ENCODE measurements at regions not wholly inside any gene's neighbourhood (a gene's known extent, or its start where the extent isn't known, plus 50 kb on each side); places are given as distances from the start of the nearest gene placed in this dataset.

DNA sequence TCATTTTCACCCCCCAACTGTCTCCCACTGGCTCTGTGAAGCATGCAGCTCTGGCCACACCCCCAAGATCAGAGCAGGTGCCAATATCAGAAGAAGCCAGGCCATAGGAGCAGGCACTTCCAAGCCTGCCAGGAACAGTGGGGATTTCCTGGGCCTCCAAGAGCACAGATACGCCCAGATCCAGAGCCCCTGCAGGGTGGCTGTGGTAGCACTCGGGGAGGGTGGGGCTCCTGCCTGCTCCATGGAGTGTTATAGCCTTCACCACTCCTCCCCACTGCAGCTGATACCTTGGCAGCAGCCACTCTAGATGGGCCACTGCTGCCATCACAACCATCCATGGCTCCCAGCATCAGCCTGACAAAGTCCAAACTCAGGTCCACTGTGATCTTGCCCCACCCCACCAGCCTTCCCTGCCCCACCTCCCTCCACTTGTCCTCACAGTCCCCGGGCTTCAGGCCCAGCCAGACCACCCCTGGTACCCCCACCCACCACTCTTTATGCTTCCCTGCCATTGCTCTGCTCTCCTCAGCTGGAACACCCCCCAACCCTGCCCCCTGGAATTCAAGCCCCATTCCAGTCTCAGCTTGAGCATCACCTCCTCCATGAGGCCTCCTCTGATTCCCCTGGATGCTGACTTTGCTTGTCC is 448.3 kb downstream of the MATN1 start:
- intact Hi-C loops (cut with micrococcal nuclease; ENCODE audit: unreplicated experiment) (no loop called here), in situ Hi-C loops (cut with MboI) (no loop called here)
- no peak for DNase-seq (ENCODE audit: low read depth, low spot score)
- H3K79me2 ChIP-seq (ENCODE audit: control insufficient read depth, insufficient read depth, low read length): no peaks in the 10 kb centered on the region
- ChIA-PET SMC1A (ENCODE audit: uncharacterized antibody, unreplicated experiment) (no interaction called here), CTCF (no interaction called here), POLR2A (no interaction called here), RAD21 (ENCODE audit: unreplicated experiment) (no interaction called here)
- no peak overlapping the region for H2AFZ ChIP-seq (ENCODE audit: control insufficient read depth, low read depth, low read length)
- no TSS peak for BruUV-seq (replicated peaks)
- no peak overlapping the region for H3K27ac ChIP-seq (ENCODE audit: control insufficient read depth, insufficient read depth)
- TF ChIP-seq CBX3 (IDR thresholded peaks at IDR 0.05; ENCODE audit: borderline replicate concordance, low read depth): no peak
- no peaks in the 10 kb centered on the region; a peak in 1 of 4 replicates for H3K27me3 ChIP-seq (replicated peaks in 1 of 2; ENCODE audit: control insufficient read depth in 2 of 2, insufficient read depth in 2 of 2, low read length in 1 of 2)
- H3K9me3 ChIP-seq (replicated peaks; ENCODE audit: control insufficient read depth, insufficient read depth, low read length): no peaks in the 10 kb centered on the region; the same call in 2 of the 3 replicates
- no peak for FAIRE-seq
- no peaks in the 10 kb centered on the region for H4K20me1 ChIP-seq (ENCODE audit: control insufficient read depth, insufficient read depth)
- H3K4me3 ChIP-seq: no peak overlapping the region
- no peaks in the 10 kb centered on the region for H3K4me1 ChIP-seq (ENCODE audit: control insufficient read depth, insufficient read depth, low read length)
- no peak for ATAC-seq
- H3K9ac ChIP-seq (ENCODE audit: control insufficient read depth, insufficient read depth, low read length): no peak overlapping the region
- no peak overlapping the region for H3K4me2 ChIP-seq (ENCODE audit: control insufficient read depth, insufficient read depth)
- 0% methylated on average over 3 of the region's 3 CpGs for WGBS (ENCODE audit: insufficient coverage, insufficient replicate concordance, low lambda C conversion rate, missing lambda C conversion rate)
- no peaks in the 10 kb centered on the region; a peak in 1 of 4 replicates for H3K36me3 ChIP-seq (ENCODE audit: control insufficient read depth in 2 of 2, insufficient read depth in 2 of 2, low read length in 1 of 2)

DNA sequence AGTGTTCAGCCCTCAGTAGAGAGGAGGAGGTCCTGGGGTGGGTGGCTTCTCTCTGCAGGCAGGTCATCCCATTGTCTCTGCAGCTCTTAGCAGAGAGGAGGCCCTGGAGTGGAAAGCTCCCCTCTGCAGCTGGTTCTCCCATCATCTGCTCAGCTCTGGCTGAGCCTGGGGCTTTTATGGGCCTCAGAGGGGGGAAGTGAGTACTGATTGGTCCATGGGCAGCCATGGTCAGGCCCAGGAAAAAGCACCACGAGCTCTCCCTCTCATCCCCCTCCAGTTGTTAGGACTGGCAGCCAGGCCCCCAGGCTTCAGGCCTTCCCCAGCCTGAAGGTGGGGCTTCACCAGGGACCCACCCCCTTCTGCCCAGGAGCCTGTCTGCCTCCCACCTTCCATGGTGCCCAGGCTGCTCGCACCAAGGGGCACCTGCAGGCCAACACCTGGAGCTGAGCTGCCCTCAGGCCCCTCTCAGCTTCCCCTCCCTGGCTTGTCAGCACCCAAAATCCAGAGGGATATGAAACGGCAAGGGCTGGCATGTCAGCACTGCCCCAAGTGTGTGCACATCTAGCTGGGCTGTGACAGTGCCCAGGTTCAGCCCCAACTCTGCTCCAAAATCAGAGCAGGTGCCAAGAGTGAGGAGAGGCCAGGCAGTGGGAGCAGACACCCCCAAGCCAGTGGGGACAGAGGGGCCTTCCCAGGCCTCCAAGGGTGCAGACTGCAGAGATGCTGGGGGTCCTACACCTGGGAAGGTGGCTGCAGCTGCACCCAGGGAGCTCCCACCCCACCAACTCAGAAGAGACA is 449.0 kb downstream of the MATN1 start:
- no peaks in the 10 kb centered on the region for H3K4me1 ChIP-seq (ENCODE audit: control insufficient read depth, insufficient read depth, low read length)
- in situ Hi-C loops (cut with MboI): no loop called here
- DNase-seq (ENCODE audit: low read depth, low spot score): no peak
- POLR2A ChIA-PET: no interaction called here
- no peak overlapping the region for H3K4me3 ChIP-seq
- H3K27me3 ChIP-seq (replicated peaks in 1 of 2; ENCODE audit: control insufficient read depth in 2 of 2, insufficient read depth in 2 of 2, low read length in 1 of 2): no peaks in the 10 kb centered on the region; a peak in 1 of 4 replicates
- no peak overlapping the region for H2AFZ ChIP-seq (ENCODE audit: control insufficient read depth, low read depth, low read length)
- 21% methylated on average over 3 of the region's 3 CpGs for whole genome bisulfite sequencing (ENCODE audit: insufficient coverage, insufficient replicate concordance, low lambda C conversion rate, missing lambda C conversion rate)
- no TSS peak for BruUV-seq (replicated peaks)
- H3K36me3 ChIP-seq (ENCODE audit: control insufficient read depth in 2 of 2, insufficient read depth in 2 of 2, low read length in 1 of 2): no peaks in the 10 kb centered on the region; a peak in 1 of 4 replicates
- ATAC-seq: no peak
- no peak overlapping the region for H3K9ac ChIP-seq (ENCODE audit: control insufficient read depth, insufficient read depth, low read length)
- H3K9me3 ChIP-seq (replicated peaks; ENCODE audit: control insufficient read depth, insufficient read depth, low read length): no peaks in the 10 kb centered on the region; the same call in 2 of the 3 replicates
- intact Hi-C loops (cut with micrococcal nuclease; ENCODE audit: unreplicated experiment): no loop called here
- H3K79me2 ChIP-seq (ENCODE audit: control insufficient read depth, insufficient read depth, low read length): no peaks in the 10 kb centered on the region
- no peak overlapping the region for H3K27ac ChIP-seq (ENCODE audit: control insufficient read depth, insufficient read depth)
- FAIRE-seq: no peak
- no peaks in the 10 kb centered on the region for H4K20me1 ChIP-seq (ENCODE audit: control insufficient read depth, insufficient read depth)
- CTCF ChIA-PET: no interaction called here
- RAD21 ChIA-PET (ENCODE audit: unreplicated experiment): no interaction called here
- no peak overlapping the region for H3K4me2 ChIP-seq (ENCODE audit: control insufficient read depth, insufficient read depth)
- SMC1A ChIA-PET (ENCODE audit: uncharacterized antibody, unreplicated experiment): no interaction called here
- TF ChIP-seq, protein P1, sequence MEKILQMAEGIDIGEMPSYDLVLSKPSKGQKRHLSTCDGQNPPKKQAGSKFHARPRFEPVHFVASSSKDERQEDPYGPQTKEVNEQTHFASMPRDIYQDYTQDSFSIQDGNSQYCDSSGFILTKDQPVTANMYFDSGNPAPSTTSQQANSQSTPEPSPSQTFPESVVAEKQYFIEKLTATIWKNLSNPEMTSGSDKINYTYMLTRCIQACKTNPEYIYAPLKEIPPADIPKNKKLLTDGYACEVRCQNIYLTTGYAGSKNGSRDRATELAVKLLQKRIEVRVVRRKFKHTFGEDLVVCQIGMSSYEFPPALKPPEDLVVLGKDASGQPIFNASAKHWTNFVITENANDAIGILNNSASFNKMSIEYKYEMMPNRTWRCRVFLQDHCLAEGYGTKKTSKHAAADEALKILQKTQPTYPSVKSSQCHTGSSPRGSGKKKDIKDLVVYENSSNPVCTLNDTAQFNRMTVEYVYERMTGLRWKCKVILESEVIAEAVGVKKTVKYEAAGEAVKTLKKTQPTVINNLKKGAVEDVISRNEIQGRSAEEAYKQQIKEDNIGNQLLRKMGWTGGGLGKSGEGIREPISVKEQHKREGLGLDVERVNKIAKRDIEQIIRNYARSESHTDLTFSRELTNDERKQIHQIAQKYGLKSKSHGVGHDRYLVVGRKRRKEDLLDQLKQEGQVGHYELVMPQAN (conservative IDR thresholded peaks at IDR 0.05): no peak
- TF ChIP-seq, protein P2, sequence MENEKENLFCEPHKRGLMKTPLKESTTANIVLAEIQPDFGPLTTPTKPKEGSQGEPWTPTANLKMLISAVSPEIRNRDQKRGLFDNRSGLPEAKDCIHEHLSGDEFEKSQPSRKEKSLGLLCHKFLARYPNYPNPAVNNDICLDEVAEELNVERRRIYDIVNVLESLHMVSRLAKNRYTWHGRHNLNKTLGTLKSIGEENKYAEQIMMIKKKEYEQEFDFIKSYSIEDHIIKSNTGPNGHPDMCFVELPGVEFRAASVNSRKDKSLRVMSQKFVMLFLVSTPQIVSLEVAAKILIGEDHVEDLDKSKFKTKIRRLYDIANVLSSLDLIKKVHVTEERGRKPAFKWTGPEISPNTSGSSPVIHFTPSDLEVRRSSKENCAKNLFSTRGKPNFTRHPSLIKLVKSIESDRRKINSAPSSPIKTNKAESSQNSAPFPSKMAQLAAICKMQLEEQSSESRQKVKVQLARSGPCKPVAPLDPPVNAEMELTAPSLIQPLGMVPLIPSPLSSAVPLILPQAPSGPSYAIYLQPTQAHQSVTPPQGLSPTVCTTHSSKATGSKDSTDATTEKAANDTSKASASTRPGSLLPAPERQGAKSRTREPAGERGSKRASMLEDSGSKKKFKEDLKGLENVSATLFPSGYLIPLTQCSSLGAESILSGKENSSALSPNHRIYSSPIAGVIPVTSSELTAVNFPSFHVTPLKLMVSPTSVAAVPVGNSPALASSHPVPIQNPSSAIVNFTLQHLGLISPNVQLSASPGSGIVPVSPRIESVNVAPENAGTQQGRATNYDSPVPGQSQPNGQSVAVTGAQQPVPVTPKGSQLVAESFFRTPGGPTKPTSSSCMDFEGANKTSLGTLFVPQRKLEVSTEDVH (IDR thresholded peaks at IDR 0.05; ENCODE audit: low read depth, partially characterized antibody): no peak
- TF ChIP-seq HDAC2 (IDR thresholded peaks at IDR 0.05) (no peak), ZNF384 (IDR thresholded peaks at IDR 0.05; ENCODE audit: borderline replicate concordance, low read depth, low read length) (no peak), SUPT20H (IDR thresholded peaks at IDR 0.05; ENCODE audit: borderline replicate concordance, control insufficient read depth, low read depth, low read length) (no peak), ZZZ3 (IDR thresholded peaks at IDR 0.05; ENCODE audit: control insufficient read depth, insufficient read length, low read depth) (no peak)
- TF ChIP-seq, protein P3, sequence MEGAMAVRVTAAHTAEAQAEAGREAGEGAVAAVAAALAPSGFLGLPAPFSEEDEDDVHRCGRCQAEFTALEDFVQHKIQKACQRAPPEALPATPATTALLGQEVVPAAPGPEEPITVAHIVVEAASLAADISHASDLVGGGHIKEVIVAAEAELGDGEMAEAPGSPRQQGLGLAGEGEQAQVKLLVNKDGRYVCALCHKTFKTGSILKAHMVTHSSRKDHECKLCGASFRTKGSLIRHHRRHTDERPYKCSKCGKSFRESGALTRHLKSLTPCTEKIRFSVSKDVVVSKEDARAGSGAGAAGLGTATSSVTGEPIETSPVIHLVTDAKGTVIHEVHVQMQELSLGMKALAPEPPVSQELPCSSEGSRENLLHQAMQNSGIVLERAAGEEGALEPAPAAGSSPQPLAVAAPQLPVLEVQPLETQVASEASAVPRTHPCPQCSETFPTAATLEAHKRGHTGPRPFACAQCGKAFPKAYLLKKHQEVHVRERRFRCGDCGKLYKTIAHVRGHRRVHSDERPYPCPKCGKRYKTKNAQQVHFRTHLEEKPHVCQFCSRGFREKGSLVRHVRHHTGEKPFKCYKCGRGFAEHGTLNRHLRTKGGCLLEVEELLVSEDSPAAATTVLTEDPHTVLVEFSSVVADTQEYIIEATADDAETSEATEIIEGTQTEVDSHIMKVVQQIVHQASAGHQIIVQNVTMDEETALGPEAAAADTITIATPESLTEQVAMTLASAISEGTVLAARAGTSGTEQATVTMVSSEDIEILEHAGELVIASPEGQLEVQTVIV (IDR thresholded peaks at IDR 0.05; ENCODE audit: borderline replicate concordance, partially characterized antibody): no peak
